Ovary (tissue), 3 donors: ENCODE measurements at regions not wholly inside any gene's neighbourhood (a gene's known extent, or its start where the extent isn't known, plus 50 kb on each side); places are given as distances from the start of the nearest gene placed in this dataset.

Source experiments
- EP300 ChIP-seq: sonication (generic); formaldehyde crosslinking; IDR thresholded peaks from one replicate; pipeline ENCODE4 v1.6.1; 2017; ENCODE audit warnings: antibody characterized with exemption
- POLR2A ChIP-seq: fragments of 450-650 bp; IDR thresholded peaks from one replicate; pipeline ENCODE4 v1.6.1; 2017; ENCODE audit warnings: antibody characterized with exemption, mild to moderate bottlenecking, moderate library complexity
- TF ChIP-seq, protein P1 (sequence below), 3 donors: fragments of 450-650 bp in 2 of 3; fragments of 200-600 bp in 1 of 3; IDR thresholded peaks; one replicate each; pipeline versions ENCODE4 v1.5.1 to v1.8.0; 2016 to 2022; ENCODE audit warnings: antibody characterized with exemption in 3 of 3, mild to moderate bottlenecking in 1 of 3
- donor health status: DM: no; HTN: no; CAD: no.

DNA sequence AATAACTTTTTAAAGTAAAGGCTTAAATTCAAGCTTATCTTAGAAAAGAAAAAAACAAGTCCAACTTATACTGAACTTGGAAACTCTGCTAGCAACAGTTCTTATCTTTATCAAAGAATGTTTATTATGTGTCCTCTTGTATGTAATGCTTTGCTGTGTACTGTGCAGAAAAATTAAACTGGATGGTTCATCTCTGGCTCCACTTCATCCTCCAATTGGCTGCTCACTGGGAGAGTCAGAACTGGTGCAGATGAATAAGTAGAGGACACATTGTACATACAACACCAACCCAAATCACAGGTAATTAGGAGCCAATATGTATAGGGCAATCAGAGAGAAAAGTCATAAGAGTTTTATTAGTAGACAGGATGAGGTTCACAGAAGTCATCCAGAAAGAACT is 123.6 kb upstream of the NAP1L1 start:
- TF ChIP-seq POLR2A (no peak), EP300 (no peak)
- TF ChIP-seq, protein P1, sequence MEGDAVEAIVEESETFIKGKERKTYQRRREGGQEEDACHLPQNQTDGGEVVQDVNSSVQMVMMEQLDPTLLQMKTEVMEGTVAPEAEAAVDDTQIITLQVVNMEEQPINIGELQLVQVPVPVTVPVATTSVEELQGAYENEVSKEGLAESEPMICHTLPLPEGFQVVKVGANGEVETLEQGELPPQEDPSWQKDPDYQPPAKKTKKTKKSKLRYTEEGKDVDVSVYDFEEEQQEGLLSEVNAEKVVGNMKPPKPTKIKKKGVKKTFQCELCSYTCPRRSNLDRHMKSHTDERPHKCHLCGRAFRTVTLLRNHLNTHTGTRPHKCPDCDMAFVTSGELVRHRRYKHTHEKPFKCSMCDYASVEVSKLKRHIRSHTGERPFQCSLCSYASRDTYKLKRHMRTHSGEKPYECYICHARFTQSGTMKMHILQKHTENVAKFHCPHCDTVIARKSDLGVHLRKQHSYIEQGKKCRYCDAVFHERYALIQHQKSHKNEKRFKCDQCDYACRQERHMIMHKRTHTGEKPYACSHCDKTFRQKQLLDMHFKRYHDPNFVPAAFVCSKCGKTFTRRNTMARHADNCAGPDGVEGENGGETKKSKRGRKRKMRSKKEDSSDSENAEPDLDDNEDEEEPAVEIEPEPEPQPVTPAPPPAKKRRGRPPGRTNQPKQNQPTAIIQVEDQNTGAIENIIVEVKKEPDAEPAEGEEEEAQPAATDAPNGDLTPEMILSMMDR (IDR thresholded peaks at IDR 0.05): no peak
